MM.1S (cell line): ENCODE measurements at regions not wholly inside any gene's neighbourhood (a gene's known extent, or its start where the extent isn't known, plus 50 kb on each side); places are given as distances from the start of the nearest gene placed in this dataset.

Experiments used
- DNase-seq: peaks from one replicate; pipeline ENCODE4 v3.0.0-alpha.2; 2015
- H2AFZ ChIP-seq: fragments of 300-600 bp; sonication (generic); 2 replicates; pipeline ENCODE4 v1.6.0; 2016; ENCODE audit warnings: antibody characterized with exemption, low read length
- H3F3A ChIP-seq: fragments of 300-600 bp; sonication (generic); 2 replicates; pipeline ENCODE4 v1.6.1; 2016; ENCODE audit warnings: mild to moderate bottlenecking, antibody characterized with exemption, low read length, moderate library complexity, mixed read lengths; ENCODE audit not compliant: insufficient read depth
- H3K27ac ChIP-seq: fragments of 300-600 bp; sonication (generic); 2 replicates; pipeline ENCODE4 v1.5.1; 2016; ENCODE audit warnings: mild to moderate bottlenecking, low read length
- H3K27me3 ChIP-seq: fragments of 300-600 bp; sonication (generic); replicated peaks from 2 replicates; pipeline ENCODE4 v1.6.0; 2016; ENCODE audit warnings: low read length; ENCODE audit not compliant: insufficient read depth
- H3K36me3 ChIP-seq: fragments of 300-600 bp; sonication (generic); replicated peaks from 2 replicates; pipeline ENCODE4 v1.6.1; 2016; ENCODE audit warnings: mild to moderate bottlenecking, low read length, mixed read lengths; ENCODE audit not compliant: insufficient read depth
- H3K4me1 ChIP-seq: fragments of 300-600 bp; sonication (generic); 2 replicates; pipeline ENCODE4 v1.6.1; 2016; ENCODE audit warnings: low read length, mixed read lengths
- H3K4me2 ChIP-seq: fragments of 300-600 bp; sonication (generic); 2 replicates; pipeline ENCODE4 v1.6.0; 2016; ENCODE audit warnings: low read depth, low read length
- H3K4me3 ChIP-seq: fragments of 300-600 bp; sonication (generic); 2 replicates; pipeline ENCODE4 v1.5.1; 2016; ENCODE audit warnings: low read length, mixed read lengths
- H3K79me2 ChIP-seq: fragments of 300-600 bp; sonication (generic); 2 replicates; pipeline ENCODE4 v1.6.1; 2016; ENCODE audit warnings: mixed run types, low read length, mixed read lengths
- H3K9ac ChIP-seq: fragments of 300-600 bp; sonication (generic); 2 replicates; pipeline ENCODE4 v1.6.1; 2016; ENCODE audit warnings: low read length, mixed read lengths
- H3K9me2 ChIP-seq: fragments of 300-600 bp; sonication (generic); replicated peaks from 2 replicates; pipeline ENCODE4 v1.6.1; 2016; ENCODE audit warnings: mild to moderate bottlenecking, low read length, mixed read lengths; ENCODE audit not compliant: insufficient read depth
- H3K9me3 ChIP-seq: fragments of 300-600 bp; sonication (generic); replicated peaks from 2 replicates; pipeline ENCODE4 v1.6.1; 2016; ENCODE audit warnings: mild to moderate bottlenecking, low read length, mixed read lengths; ENCODE audit not compliant: insufficient read depth
- H4K20me1 ChIP-seq: fragments of 300-600 bp; sonication (generic); 2 replicates; pipeline ENCODE4 v1.6.1; 2016; ENCODE audit warnings: mild to moderate bottlenecking, low read length, moderate library complexity, mixed read lengths; ENCODE audit not compliant: insufficient read depth
- EZH2phosphoT487 ChIP-seq: fragments of 300-600 bp; sonication (generic); IDR thresholded peaks from 2 replicates; pipeline ENCODE4 v1.6.1; 2018; ENCODE audit warnings: antibody characterized with exemption, low read length

- Histone ChIP-seq H3K4me3 (no peak overlapping the region), H3K36me3 (no peaks in the 10 kb centered on the region), H3K79me2 (no peaks in the 10 kb centered on the region), H2AFZ (no peak overlapping the region), H3K9ac (no peak overlapping the region), H3K4me2 (no peak overlapping the region), H3K27me3 (no peaks in the 10 kb centered on the region), H3K9me2 (no peaks in the 10 kb centered on the region), H3F3A (no peaks in the 10 kb centered on the region), H3K4me1 (no peaks in the 10 kb centered on the region), H4K20me1 (no peaks in the 10 kb centered on the region), H3K9me3 (no peaks in the 10 kb centered on the region), H3K27ac (no peak overlapping the region)
- TF ChIP-seq EZH2phosphoT487, result no peak
- no peak for DNase-seq
These were observed 52.2 kb upstream of the GALNT13 start for GRCh38 chr2:153819501-153819900.
